Activated CD4-positive, alpha-beta memory T cell treated with anti-CD3 and anti-CD28 coated beads for 36 hours (primary cell): ENCODE measurements at regions not wholly inside any gene's neighbourhood (a gene's known extent, or its start where the extent isn't known, plus 50 kb on each side); places are given as distances from the start of the nearest gene placed in this dataset.
A peak's percentile ranks its signal among the peaks of the same experiment; 100 is the strongest.

Source experiments
- CTCF ChIA-PET: fragments of 350-600 bp; sonication (Branson Sonifier 250); formaldehyde crosslinking; loops from one replicate; lab custom pipeline; 2021; ENCODE audit warnings: antibody characterized with exemption, inconsistent platforms; lab: Charles Lee
- POLR2A ChIA-PET: fragments of 350-600 bp; sonication (Branson Sonifier 250); formaldehyde crosslinking; loops from one replicate; lab custom pipeline; 2021; ENCODE audit warnings: antibody characterized with exemption; lab: Charles Lee
- DNase-seq: peaks from one replicate; pipeline ENCODE4 v3.0.0-alpha.2; 2020
- H3K27ac Mint-ChIP-seq: one replicate; pipeline ENCODE4 v1.8.0; 2021; ENCODE audit warnings: mixed read lengths
- H3K27me3 Mint-ChIP-seq: one replicate; pipeline ENCODE4 v1.8.0; 2021; ENCODE audit warnings: mixed read lengths
- H3K36me3 Mint-ChIP-seq: one replicate; pipeline ENCODE4 v1.8.0; 2021; ENCODE audit warnings: mixed read lengths
- H3K4me1 Mint-ChIP-seq: one replicate; pipeline ENCODE4 v1.8.0; 2021; ENCODE audit warnings: low read depth, mixed read lengths
- H3K4me3 Mint-ChIP-seq: one replicate; pipeline ENCODE4 v1.8.0; 2021; ENCODE audit warnings: mild to moderate bottlenecking, mixed read lengths
- H3K9me3 Mint-ChIP-seq: one replicate; pipeline ENCODE4 v1.8.0; 2021; ENCODE audit warnings: mixed read lengths
- intact Hi-C: fragments of 100-400 bp; cut with micrococcal nuclease; formaldehyde crosslinking; loops from one replicate; pipeline ENCODE4 v1.15.1; 2023

DNA sequence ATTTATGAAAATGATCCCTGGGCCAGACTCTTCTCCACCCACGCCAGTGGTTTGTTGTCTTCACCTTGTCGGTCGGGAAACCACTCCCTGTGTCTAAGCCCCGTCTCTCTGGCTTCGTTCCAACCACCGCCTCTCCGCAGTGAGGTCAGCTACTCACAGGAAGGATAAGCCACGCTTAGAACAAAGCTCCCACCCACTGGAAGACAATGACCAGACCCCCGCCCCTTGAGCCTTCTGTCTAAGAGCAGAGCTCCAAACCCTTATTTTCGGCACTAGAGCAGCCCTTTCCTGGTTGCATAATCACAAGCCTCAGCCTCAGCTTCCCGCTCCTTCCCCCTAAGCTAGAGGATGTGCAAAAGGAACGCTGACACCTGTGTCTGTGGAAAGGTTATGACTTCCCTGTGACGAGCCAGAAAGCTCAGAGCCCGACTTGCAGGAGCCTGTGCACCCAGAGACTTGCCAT is 114.9 kb upstream of the MEF2A start:
- CTCF ChIA-PET = no interaction called here
- Mint-ChIP-seq H3K9me3 (no peaks in the 10 kb centered on the region), H3K27me3 (peaks cover 6% of the 10 kb centered on the region), H3K4me3 (peak overlapping the region; percentile 55), H3K27ac (no peak overlapping the region), H3K4me1 (peaks cover 24% of the 10 kb centered on the region), H3K36me3 (no peaks in the 10 kb centered on the region)
- intact Hi-C loops = no loop called here
- POLR2A ChIA-PET = no interaction called here
- peak; percentile 80 for DNase-seq

DNA sequence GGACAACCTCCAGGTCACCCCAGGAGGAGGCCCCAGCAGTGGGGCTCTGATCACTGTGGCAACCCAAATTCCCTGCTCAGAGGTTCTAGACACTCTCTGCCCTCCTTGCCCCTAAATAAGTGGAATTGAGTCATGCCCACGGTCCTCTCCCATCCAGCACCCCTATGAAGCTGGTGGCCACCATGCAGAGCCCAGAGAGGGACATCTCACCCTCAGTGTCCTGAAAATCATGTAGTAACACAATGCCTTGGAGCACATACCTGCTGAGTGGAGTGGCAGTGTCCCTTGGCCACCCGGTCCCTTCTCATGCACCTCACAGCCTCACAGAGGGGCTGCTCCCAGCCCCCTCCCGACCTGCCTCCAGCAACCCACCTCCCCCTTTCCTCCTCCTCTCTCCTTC is 114.3 kb upstream of the MEF2A start:
- CTCF ChIA-PET = no interaction called here
- Mint-ChIP-seq H3K9me3 (no peaks in the 10 kb centered on the region), H3K27ac (no peak overlapping the region), H3K36me3 (no peaks in the 10 kb centered on the region), H3K4me3 (no peak overlapping the region), H3K4me1 (peaks cover 24% of the 10 kb centered on the region), H3K27me3 (peaks cover 12% of the 10 kb centered on the region)
- POLR2A ChIA-PET = no interaction called here
- DNase-seq = no peak
- intact Hi-C loops = no loop called here

DNA sequence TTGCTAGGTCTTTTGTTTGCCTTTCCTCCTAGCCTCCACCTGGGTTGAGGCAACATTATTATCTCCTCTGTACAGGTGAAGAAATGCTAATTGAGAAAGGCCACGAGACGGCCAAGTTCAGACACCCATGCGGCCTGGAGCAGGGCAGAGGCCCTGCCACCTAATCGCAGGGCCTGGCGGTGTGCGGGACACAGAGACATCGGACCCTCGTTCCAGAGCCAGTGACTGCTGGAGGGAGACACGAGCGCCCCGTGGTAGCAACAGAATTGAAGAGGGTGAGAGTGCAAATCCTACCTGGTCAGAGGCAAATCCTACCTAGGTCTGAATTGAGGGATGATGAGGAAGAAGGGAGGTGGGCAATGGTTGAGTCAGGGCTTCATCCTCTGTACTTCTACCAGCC is 113.8 kb upstream of the MEF2A start:
- Mint-ChIP-seq H3K27me3 (peaks cover 12% of the 10 kb centered on the region), H3K36me3 (no peaks in the 10 kb centered on the region), H3K4me3 (no peak overlapping the region), H3K9me3 (no peaks in the 10 kb centered on the region), H3K4me1 (peaks cover 24% of the 10 kb centered on the region), H3K27ac (no peak overlapping the region)
- ChIA-PET POLR2A (no interaction called here), CTCF (no interaction called here)
- DNase-seq = no peak
- intact Hi-C loops = no loop called here

DNA sequence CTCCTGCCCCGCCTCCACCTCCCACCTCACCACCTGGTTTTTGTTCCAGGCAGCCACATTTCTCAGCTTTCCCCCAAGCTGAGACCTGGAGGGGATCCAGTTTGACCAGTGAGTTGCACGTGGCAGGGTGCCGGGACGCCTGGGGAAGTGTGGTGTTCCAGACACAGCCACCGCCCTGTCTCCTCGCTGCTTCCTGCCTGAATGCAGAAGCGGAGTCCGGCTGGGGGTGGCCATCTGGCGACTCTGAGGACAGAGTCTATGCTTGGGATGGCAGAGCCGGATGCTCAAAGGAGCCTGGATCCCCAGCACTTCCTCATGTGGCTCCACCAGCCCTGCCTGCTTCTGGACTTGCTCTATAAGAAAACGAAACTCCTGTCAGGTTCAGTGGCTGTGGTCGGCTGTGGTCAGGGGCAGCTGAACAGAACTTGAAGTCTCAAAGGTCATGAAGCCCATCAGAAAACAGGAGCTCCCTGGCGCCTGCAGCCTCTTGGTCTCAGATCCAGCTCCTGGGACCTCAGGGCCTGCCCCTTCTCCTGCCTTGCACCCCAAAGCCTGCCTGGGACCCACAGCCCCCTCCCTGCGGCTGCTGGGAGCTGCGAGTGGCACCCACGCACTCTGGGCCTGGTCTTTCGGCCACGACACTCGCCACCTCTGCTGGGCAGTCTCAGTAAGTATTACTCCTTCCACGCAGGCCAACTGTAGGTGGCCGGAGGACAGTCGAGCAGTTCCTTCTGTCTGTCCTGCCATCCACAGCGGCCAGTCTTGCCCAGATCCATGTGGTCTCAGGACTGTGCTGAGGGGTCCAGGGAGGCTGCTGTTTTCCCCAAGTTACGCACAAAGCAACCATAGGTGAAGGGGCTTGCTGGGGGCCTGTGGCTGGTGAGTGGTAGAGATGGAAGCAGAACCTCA is 112.8 kb upstream of the MEF2A start:
- Mint-ChIP-seq H3K36me3 (no peaks in the 10 kb centered on the region), H3K27ac (no peak overlapping the region), H3K4me3 (no peak overlapping the region), H3K4me1 (peaks cover 24% of the 10 kb centered on the region), H3K9me3 (no peaks in the 10 kb centered on the region), H3K27me3 (peaks cover 13% of the 10 kb centered on the region)
- CTCF ChIA-PET = no interaction called here
- no peak for DNase-seq
- intact Hi-C loops = no loop called here
- POLR2A ChIA-PET = interaction anchor here (0.6 kb wide), 1 partner anchor 86 kb away, joined by 4 read pairs; no protein-coding TSS in a partner anchor

DNA sequence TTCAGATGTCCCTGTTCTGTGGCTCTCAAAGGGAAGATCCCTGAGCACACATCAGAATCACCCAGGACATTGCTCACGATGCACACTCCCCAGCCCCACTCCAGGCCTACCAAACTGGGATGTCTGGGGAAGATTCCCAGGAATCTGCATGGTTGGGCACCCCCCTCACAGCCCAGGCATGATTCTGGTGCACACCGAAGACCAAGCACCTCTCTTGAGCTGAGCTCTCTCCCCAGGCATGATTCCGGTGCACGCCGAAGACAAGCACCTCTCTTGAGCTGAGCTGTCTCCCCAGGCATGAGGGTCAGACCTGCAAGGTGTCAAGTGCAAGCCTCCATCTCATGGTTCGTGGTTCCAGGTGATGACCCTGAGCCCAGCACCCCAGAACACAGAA is 112.2 kb upstream of the MEF2A start:
- Mint-ChIP-seq H3K36me3 (no peaks in the 10 kb centered on the region), H3K27me3 (peaks cover 14% of the 10 kb centered on the region), H3K4me1 (peaks cover 24% of the 10 kb centered on the region), H3K9me3 (no peaks in the 10 kb centered on the region), H3K4me3 (no peak overlapping the region), H3K27ac (no peak overlapping the region)
- intact Hi-C loops = no loop called here
- POLR2A ChIA-PET = interaction anchor here (0.6 kb wide), 1 partner anchor 85 kb away, joined by 4 read pairs; no protein-coding TSS in a partner anchor
- CTCF ChIA-PET = no interaction called here
- no peak for DNase-seq

DNA sequence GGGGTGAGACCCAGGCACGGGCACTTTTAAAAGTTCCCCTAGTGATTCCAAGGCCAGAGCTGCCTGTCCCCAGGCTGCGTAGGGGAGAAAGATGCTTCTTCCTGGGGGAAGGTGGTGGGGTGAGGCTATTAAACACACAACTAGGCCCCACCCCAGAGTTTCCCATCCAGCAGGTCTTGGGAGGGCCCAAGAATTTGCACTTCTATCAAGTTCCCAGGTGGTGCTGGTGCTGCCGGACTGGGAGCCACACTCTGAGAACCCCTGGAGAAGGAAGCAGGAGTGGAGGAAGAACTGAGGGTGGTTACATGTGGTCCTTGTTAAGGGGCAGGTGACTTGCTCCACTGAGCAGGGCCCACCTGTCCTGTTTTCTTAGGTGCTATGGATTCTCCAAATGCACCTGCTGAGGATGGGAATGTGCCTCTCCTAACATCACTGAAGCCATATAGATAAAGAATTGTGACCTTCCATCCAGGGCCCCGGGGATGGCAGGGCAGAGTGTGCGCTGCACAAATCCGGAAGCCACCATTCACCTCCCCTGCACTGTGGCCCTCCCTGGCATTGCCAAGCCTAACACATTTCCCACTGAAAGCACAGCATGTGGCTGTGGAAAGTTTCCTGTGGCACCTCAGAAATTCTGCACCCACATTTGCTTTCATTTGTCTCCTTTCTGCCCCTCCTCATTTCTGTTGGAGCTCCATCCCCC is 111.5 kb upstream of the MEF2A start:
- H3K9me3 Mint-ChIP-seq = no peaks in the 10 kb centered on the region
- peaks cover 15% of the 10 kb centered on the region for H3K27me3 Mint-ChIP-seq
- no peak overlapping the region for H3K27ac Mint-ChIP-seq
- intact Hi-C loops = no loop called here
- no peaks in the 10 kb centered on the region for H3K36me3 Mint-ChIP-seq
- POLR2A ChIA-PET = no interaction called here
- H3K4me3 Mint-ChIP-seq = no peak overlapping the region
- peaks cover 24% of the 10 kb centered on the region for H3K4me1 Mint-ChIP-seq
- DNase-seq = no peak
- CTCF ChIA-PET = no interaction called here

DNA sequence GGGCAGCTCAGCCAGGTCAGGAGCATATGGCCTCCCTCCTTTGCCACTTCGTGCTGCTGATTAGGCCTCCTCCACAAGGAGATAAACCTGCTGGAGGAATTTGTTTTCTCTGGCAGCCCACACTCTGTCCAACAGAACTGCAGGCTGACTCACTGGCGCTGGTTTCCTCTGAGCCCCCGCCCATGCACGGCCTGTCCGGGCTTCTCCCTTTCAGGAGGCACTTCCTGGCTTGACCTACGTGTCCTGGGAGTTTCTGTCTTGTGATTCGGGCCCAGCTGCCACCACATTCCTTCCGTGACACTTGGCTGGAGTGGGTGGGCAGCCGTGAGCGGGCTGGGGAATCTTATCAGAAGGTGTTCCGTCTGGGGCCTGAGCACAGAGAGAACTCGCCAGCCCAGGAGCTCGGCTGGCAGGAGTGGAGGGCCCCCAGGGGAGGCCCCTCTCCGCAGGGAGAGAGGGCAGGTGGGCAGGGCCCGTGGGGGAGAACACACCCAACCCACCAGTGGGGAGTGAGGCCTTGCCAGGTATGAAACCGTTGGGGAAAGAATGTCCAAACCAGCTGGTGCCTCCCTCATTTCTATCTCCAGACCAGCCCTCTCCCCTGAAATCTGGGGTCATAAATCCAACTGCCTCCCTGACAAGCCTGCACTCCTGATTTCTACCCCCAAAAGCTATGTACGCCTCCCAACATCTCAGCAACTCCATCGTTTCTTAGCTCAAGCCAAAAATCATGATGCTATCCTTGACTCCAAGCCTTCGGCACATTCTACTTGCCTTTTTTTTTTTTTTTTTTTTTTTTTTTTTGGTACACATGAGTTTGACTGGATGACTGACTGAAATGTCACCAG is 110.6 kb upstream of the MEF2A start:
- peaks cover 3% of the 10 kb centered on the region for H3K9me3 Mint-ChIP-seq
- peaks cover 12% of the 10 kb centered on the region for H3K27me3 Mint-ChIP-seq
- H3K4me3 Mint-ChIP-seq = no peak overlapping the region
- ChIA-PET CTCF (no interaction called here), POLR2A (no interaction called here)
- no peak overlapping the region for H3K27ac Mint-ChIP-seq
- intact Hi-C loops = no loop called here
- H3K36me3 Mint-ChIP-seq = no peaks in the 10 kb centered on the region
- DNase-seq = no peak
- H3K4me1 Mint-ChIP-seq = peaks cover 17% of the 10 kb centered on the region

DNA sequence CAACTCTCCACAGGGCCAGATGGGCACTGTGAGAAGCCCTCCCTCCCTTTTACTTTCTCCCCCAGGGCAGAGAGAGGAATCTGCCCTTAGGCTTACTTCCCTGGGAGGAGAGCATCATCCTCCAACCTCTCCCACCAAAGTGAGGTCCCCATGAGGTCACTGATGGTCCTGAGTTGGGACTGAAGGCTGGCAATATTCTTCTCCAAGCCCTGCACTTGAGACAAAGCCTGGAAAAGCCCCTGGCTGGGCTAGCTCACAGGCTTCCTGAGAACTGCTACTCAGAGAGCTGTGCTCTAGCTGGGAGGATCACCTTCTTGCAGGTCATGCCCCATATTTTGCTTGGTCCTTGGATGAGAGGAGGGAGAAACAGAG is 110.0 kb upstream of the MEF2A start:
- Mint-ChIP-seq H3K36me3 (no peaks in the 10 kb centered on the region), H3K27ac (no peak overlapping the region), H3K27me3 (peaks cover 9% of the 10 kb centered on the region), H3K4me3 (no peak overlapping the region), H3K4me1 (peaks cover 10% of the 10 kb centered on the region), H3K9me3 (peaks cover 3% of the 10 kb centered on the region)
- intact Hi-C loops = no loop called here
- DNase-seq = no peak
- ChIA-PET POLR2A (no interaction called here), CTCF (no interaction called here)

DNA sequence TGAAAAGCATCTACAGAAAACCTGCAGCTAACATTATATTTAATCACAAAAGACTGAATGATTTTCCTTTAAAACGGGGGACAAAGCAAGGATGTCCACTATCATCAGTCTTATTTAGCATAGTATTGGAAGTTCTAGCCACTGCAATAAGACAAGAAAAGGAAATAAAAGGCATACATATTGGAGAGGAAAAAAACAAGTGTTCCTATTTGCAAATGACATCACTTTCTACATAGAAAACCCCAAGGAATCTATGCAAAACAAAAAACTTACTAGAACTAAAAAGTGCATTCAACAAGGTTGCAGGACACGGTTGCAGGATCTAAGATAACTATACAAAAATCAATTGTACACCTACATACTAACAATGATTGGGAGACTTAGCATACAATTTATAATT is 101.6 kb upstream of the MEF2A start:
- no peak overlapping the region for H3K27ac Mint-ChIP-seq
- no peak overlapping the region for H3K4me3 Mint-ChIP-seq
- ChIA-PET CTCF (no interaction called here), POLR2A (no interaction called here)
- intact Hi-C loops = no loop called here
- DNase-seq = no peak
- H3K27me3 Mint-ChIP-seq = no peaks in the 10 kb centered on the region
- peaks cover 32% of the 10 kb centered on the region for H3K9me3 Mint-ChIP-seq
- H3K36me3 Mint-ChIP-seq = no peaks in the 10 kb centered on the region
- no peaks in the 10 kb centered on the region for H3K4me1 Mint-ChIP-seq

DNA sequence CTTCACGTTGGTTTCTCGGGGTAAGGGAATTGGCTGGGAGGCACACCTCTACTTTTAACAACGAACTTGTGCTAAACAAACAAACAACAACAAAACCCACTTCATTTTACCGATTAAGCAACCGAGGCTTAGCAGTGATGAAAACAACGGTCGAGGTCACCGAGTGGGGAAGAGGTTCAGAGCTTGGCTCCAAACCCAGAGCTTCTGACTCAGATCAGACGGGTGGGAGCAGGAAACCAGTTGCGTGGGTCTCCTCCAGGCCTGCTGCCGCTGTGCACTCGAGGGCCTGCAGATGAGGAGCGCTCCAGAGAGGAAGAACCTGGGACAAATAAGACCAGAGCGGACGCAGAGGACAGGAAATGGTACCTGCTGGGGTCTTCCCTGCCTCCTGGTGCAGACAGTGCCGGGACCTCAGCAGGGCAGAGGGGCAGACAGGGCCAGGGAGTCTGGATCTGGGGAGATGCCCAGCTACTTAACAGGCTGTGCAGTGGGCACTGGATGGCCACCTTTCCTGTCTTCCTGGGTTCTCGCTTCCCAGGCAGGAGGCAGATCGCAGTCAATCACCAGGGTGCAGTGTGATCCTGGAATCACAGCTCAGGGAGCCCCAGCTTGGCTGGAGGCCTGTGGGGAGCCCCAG is 99.0 kb upstream of the MEF2A start:
- no peak for DNase-seq
- intact Hi-C loops = no loop called here
- ChIA-PET POLR2A (no interaction called here), CTCF (no interaction called here)
- Mint-ChIP-seq H3K9me3 (peaks cover 29% of the 10 kb centered on the region), H3K27ac (no peak overlapping the region), H3K4me3 (no peak overlapping the region), H3K4me1 (no peaks in the 10 kb centered on the region), H3K36me3 (no peaks in the 10 kb centered on the region), H3K27me3 (no peaks in the 10 kb centered on the region)

DNA sequence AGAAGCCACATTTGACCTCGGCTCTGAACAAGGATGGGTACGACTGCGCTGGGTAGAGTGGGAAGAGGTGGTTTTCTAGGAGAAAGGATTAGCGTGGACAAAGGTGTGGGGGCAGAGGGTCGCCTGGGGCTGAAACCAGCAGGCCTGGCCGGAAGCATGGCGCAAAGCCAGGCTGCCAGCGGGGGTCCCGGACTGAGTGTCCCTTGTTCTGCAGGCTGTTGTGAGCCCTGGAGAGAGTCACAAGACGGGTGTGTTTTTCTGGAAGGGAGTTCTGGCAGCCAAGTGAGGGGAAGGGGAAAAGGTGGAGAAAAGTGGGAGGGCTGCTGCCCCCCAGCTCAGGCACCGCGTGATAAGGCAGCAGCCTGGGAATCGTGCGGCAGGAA is 98.5 kb upstream of the MEF2A start:
- no peak overlapping the region for H3K4me3 Mint-ChIP-seq
- ChIA-PET CTCF (no interaction called here), POLR2A (no interaction called here)
- H3K36me3 Mint-ChIP-seq = no peaks in the 10 kb centered on the region
- no peak for DNase-seq
- H3K27me3 Mint-ChIP-seq = no peaks in the 10 kb centered on the region
- no peaks in the 10 kb centered on the region for H3K4me1 Mint-ChIP-seq
- no peak overlapping the region for H3K27ac Mint-ChIP-seq
- intact Hi-C loops = no loop called here
- peaks cover 25% of the 10 kb centered on the region for H3K9me3 Mint-ChIP-seq
